Nucleus accumbens (tissue), 56 donors: ENCODE measurements at regions not wholly inside any gene's neighbourhood (a gene's known extent, or its start where the extent isn't known, plus 50 kb on each side); places are given as distances from the start of the nearest gene placed in this dataset.
"Not testable (repeated sequence)": the region's sequence is repeated elsewhere in the genome, so short reads cannot be mapped to it uniquely, and the experiment has no call there.

Source experiments
- DNase-seq, 56 donors: peaks; one replicate each; lab custom pipeline; 2025; lab: John Stamatoyannopoulos, UW

DNA sequence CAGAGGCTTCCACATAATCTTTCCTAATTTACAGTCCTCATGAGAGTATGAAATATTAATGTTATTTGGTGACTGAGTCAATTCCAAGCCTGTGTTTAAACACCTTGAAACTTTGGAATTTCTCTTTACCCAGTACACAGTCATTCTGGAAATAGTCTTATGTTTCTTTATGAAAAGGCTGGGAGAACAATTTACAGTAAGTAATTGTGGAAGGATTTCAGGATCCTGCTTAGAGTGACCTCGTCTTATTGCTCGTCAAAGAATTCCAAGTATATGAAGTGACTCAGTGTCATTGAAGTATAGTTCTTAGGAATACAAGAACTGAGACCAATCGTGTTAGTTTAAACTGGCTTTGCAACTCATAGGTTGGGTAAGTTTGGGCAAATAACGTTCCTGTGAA lies 634.2 kb downstream of the SLC16A7 start:
- DNase-seq = no peak

DNA sequence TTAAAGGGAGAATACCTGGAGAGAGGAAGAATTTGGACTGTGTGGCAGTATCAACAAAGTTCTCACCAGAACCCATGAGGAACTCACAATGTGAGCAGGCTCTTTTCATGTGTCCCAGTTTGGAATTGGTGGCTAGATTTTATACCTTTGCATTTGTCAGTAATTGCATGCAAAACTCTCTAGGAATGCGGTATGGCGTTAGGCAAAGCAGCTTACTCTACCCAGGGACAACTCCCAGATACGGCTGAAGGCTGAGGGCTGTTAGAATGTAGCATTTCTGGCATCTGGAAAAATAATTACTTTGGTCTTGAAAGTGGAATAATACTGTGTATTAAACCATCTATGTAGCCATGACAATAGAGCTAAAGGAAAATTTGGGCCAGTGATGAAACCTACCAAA lies 635.5 kb downstream of the SLC16A7 start:
- DNase-seq = no peak

DNA sequence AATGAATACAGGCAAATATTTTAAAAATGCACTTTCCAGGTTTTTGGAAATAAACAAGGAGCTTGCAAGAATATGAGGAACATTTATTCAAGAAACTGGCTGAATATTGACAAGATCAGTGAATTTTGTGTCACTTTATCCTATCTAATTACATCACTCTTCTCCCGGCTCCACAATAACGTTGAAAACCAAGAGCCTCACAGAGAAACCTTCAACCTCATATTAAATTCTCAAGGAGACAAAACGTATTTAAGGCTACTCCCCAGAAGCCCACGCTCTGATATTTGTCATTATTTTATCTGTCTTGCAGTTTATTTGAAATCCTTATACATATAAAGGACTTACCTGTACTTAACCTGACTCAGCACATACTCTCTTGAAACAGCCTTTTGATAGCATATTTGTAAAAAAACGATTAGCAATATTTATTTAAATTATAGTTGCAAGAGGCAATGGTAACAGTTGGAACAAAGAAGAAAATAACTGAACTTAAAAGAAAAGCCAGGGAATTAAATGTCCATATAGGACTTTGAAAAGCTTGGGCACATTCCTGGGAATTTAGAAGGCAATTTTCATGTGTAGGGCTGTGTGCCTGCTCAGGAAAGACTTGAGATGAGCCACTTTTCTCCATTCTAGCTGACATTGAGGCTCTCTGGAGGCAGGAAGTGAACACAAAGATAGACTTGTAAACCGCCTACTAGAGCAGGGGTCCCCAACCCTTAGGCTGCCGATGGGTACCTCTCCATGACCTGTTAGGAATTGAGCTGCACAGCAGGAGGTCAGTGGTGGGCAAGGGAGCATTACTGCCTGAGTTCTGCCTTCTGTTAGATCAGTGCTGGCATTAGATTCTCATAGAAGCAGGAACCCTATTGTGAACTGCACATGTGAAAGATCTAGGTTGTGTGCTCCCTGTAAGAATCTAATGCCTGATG lies 636.4 kb downstream of the SLC16A7 start:
- DNase-seq = no peak

DNA sequence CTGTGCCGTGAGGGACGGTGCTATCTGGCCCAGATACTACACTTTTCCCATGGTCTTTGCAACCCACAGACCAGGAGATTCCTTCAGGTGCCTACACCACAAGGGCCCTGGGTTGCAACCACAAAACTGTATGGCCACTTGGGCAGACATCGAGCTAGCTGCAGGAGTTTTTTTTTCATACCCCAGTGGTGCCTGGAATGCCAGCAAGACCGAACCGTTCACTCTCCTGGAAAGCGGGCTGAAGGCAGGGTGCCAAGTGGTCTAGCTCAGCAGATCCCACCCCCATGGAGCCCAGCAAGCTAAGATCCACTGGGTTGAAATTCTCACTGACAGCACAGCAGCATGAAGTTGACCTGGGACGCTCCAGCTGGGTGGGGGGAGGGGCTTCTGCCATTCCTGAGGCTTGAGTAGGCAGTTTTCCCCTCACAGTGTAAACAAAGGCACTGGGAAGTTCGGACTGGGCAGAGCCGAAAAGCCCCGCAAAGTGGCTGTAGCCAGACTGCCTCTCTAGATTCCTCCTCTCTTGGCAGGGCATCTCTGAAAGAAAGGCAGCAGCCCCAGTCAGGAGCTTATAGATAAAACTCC lies 638.9 kb downstream of the SLC16A7 start:
- not testable (repeated sequence) for DNase-seq

DNA sequence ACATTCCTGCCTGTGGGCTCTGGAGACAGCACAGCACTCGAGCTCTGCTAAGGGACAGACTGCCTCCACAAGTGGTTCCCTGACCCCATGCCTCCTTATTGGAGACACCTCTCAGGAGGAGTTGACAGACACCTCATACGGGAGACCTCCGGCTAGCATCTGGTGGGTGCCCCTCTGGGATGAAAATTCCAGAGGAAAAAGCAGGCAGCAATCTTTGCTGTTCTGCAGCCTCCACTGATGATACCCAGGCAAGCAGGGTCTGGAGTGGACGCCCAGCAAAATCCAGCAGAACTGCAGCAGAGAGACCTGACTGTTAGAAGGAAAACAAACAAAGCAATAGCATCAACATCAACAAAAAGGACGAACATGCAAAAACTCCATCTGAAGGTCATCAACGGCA lies 639.4 kb downstream of the SLC16A7 start:
- DNase-seq = no peak

DNA sequence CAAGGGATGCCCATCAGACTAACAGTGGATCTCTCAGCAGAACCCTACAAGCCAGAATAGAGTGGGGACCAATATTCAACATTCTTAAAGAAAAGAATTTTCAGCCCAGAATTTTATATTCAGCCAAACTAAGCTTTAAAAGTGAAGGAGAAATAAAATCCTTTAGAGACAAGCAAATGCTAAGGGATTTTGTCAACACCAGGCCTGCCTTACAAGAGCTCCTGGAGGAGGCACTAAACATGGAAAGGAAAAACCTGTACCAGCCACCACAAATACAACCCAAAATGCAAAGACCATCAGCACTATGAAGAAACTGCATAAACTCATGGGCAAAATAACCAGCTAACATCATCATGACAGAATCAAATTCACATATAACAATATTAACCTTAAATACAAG lies 640.6 kb downstream of the SLC16A7 start:
- not testable (repeated sequence) for DNase-seq

DNA sequence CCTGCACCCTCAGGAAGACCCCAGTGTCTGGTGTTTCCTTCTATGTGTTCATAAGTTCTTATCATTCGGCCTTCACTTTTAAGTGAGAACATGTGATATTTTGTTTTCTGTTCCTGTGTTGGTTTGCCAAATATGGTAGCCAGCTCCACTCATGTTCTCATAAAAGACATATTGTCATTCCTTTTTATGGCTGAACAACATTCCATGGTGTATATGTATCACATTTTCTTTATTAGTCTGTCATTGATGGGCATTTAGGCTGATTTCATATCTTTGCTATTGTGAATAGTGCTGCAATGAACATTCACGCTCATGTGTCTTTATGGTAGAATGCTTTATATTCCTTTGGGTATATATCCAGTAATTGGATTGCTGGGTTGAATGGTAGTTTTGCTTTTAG lies 645.1 kb downstream of the SLC16A7 start:
- no peak for DNase-seq

DNA sequence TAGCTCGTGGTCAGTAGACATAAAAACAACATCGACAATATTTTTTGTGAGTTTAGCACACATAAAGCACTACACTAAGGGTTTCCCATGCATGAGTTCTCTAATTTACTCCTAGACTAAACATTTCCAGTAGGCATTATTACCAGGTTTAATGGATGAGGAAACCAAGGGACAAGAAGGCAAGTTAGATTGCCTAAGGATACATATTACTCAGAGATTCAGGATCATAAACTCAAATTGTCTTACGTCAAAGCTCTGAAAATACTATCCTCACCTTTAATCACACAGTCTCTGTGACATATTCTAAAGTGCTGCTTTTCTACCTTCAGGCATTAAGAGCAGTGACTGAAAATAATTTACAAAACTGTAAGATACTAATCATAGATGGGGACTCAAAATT lies 655.3 kb downstream of the SLC16A7 start:
- no peak for DNase-seq

DNA sequence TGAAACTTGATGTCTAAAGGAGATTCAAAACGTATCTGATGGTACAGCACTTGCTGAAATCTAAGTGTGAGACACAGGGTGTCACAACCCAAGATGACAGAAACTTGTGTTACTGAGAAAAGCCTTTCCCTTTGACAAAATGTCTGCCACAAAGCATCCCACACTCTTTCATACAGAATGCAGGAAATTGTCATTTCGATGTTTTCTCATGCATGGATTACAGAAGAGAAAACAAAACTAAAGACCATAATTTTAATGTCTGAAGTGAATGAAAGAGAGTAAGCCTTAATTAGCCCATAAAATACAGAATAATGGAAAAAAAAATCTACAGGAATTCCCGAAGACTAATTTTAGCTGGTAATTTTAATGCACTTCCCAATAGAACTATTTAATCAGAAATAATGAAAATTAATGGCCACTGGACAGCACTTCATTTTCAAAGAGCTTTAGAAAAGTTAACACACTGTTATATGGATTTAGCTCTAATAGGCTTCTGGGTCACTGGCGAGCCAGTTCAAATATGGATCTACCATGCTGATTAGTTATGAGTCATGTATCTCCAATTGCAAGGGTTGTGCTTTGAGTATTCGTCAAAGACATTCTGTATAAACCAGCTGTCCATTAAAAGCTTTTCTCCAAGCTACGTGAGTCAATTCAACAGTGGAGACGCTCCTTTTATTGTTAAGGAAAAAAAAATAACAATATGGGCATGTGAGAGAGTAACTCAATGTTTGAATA lies 656.7 kb downstream of the SLC16A7 start:
- DNase-seq = no peak

DNA sequence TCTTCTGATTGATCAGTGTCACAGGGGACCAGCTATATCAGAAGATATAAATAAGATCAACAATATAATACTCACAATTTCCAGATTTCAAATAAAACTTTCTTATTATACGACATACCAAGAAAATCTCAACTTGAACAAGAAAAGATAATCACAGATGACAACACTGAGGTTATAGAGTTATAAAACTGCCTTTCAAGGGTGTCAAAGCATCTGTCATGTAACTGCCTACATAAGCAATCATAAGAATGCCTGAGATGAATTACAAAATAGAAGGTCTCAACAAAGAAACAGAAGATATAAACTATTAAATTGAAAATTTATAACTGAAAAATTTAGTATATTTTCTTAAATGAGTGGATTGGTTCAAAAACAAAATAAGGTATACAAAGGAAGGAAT lies 659.2 kb downstream of the SLC16A7 start:
- DNase-seq = no peak

DNA sequence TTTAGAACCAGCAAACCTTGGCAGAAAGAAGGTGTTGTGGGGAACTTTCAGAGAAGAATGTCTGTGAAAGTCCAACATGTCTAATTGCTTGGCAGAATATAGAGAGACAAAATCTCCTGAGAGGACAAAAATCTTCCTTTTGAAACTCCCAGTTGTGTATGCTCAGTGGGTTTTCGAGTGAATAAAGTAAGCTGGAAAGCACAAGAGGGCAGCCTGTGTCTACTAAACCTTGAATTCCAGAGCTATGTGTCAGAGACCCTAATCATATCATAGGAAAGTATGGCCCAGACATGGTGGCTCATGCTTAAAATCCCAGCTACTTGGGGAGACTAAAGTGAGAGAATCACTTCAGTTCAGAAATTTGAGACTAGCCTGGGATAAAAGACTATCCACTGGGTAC lies 661.2 kb downstream of the SLC16A7 start:
- no peak for DNase-seq

DNA sequence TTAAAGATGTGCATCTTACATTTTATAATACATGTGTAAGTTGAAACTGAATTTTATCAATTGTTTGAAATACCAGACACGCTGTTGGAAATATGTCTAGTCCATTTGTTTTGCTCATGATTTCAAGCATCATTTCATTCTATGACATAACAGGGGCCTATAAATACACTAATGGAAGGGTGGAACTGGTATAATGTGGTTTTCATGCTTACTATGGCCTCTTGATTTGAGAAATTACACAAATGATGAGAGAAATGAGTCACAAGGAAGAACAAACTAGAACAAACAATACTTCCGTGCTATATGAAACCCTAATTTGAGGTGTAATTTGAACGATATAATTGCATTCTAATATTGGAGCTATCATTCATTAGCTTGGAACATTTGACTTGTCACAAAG lies 663.4 kb downstream of the SLC16A7 start:
- DNase-seq = no peak

DNA sequence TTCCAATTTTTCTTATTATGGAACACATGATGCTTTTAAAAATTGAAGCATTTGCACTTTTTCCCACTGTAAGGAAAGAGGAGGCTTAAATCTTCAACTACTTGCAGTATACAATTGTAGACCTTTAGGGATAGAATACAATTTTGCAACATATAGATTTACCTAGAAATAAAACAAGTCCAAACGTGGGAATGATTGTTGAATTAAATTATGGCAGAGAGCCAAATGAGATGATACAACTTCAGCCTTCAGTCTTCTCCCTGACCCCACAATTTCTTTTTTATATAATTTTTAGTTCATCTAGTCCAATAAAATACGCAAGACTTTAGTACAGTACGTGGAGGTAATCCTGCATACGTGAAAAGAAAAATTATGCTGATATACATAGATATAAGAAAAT lies 666.5 kb downstream of the SLC16A7 start:
- no peak for DNase-seq

DNA sequence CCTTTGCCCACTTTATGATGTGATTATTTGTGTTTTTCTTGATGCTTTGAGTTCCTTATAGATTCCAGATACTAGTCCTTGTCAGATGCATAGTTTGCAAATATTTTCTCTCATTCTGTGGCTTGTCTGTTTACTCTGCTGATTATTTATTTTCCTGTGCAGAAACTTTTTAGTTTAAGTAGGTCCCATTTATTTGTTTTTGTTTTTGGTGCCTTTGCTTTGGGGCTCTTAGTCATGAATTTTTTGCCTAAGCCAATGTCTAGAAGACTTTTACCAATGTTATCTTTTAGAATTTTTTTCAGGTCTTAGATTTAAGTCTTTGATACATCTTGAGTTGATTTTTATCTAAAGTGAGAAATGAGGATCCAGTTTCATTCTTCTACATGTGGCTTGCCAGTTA lies 667.3 kb downstream of the SLC16A7 start:
- no peak for DNase-seq

DNA sequence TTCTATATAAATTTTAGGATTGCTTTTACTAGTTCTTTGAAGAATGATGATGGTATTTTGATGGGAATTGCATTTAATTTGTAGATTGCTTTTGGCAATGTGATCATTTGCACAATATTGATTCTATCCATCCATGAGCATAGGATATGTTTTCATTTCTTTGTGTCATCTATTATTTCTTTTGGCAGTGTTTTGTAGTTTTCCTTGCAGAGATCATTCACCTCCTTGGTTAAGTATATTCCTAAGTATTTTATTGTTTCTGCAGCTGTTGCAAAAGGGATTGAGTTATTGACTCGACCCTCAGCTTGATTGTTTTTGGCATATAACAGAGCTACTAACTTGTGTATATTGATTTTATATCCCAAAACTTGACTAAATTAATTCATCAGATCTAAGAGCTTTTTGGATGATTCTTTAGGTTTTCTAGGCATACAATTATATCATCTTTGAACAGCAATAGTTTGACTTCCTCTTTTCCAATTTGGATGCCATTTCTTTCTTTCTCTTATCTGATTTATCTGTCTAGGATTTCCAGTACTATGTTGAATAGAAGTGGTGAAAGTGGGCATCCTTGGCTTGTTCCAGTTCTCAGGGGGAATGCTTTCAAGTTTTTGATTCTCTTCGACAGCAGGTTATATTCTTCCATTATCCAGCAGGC lies 668.1 kb downstream of the SLC16A7 start:
- DNase-seq = no peak

DNA sequence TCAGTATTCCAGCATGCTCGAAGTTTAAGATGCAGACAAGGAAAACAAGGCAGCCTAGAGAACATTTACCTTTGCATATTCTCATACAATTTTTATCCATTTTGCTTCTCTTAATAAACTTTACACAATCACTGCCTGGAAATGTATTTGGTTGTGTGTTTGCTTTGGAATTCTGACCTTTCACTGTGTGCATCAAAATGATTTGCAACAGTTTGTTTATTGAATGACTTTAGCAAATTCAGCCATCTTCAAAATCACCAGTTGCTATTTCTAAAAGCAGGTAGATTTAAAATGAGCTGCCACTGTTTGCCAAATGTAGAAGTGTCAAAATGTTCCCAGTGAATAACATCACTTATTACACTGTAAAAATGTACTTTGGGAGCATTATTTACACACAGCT lies 669.9 kb downstream of the SLC16A7 start:
- no peak for DNase-seq

DNA sequence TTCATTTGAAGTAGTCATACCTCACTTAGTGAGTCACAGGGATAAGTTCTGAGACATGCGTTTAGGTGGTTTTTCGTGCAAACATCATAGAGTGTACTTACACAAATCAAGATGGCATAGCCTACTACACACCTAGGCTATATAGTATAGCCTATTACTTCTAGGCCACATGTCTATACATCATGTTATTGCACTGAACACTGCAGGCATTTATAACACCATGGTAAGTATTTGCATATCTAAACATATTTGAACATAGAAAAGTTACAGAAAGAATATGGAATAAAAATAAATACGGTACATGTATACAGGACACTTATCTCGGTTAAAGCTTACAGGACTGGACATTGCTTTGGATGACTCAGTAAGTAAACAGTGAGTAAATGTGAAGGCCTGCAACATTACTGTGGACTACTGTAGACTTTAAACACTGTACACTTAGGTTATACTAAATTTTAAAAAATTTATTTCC lies 670.6 kb downstream of the SLC16A7 start:
- DNase-seq = no peak

DNA sequence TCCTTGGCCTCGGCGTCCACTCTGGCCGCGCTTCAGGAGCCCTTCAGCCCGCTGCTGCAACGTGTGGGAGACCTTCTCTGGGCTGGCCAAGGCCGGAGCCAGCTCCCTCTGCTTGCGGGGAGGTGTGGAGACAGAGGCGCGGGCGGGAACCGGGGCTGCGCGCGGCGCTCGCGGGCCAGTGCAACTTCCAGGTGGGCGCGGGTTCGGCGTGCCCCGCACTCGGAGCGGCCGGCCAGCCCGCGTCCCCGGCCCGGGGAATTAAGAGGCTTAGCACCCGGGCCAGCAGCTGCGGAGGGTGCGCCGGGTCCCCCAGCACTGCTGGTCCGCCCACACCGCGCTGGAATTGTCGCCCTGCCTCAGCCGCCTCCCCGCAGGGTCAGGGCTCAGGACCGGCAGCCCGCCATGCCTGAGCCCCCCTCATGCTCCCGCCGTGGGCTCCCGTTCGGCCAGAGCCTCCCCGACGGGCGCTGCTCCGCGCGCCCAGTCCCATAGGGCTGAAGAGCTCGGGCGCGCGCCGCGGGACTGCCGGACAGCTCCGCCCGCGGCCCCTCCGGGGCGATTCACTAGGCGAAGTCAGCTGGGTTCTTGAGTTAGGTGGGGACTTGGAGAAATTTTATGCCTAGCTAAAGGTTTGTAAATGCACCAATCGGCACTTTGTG lies 673.9 kb downstream of the SLC16A7 start:
- no peak for DNase-seq

DNA sequence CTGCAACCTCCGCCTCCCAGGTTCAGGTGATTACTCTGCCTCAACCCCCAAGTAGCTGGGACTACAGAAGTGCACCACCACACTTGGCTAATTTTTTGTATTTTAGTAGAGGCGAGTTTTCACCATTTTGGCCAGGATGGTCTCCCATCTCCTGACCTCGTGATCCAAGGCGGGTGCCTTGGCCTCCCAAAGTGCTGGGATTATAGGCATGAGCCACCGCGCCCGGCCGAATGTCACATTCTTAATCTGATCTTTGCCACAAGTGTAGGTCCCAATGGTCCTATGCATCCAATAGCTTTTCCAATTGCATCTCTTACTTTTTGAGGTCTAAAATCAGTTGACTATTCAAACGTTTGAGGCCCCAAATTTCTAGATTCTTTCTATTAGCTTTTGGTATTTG lies 676.0 kb downstream of the SLC16A7 start:
- no peak for DNase-seq

DNA sequence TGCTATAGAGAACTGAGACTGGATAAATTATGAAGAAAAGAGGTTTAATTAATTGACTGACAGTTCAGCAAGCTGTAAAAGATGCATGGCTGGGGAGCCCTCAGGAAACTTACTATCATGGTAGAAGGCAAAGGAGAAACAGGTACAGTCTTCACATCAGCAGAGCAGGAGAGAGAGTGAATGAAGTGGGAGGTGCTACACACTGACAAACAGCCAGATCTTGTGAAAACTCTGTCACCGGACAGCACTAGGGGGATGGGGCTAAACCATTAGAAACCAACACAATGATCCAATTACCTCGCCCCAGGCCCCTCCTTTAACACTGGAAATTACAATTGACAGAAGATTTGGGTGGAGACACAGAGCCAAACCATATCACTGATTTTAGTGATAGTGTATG lies 682.4 kb downstream of the SLC16A7 start:
- no peak for DNase-seq
